HG03565 (cell line): ENCODE measurements at regions not wholly inside any gene's neighbourhood (a gene's known extent, or its start where the extent isn't known, plus 50 kb on each side); places are given as distances from the start of the nearest gene placed in this dataset.
"Not testable (repeated sequence)": the region's sequence is repeated elsewhere in the genome, so short reads cannot be mapped to it uniquely, and the experiment has no call there.

Source experiments
- ATAC-seq: cut with Tn5 transposase; IDR thresholded peaks from one replicate; pipeline ENCODE4 v1.9.1; 2021; ENCODE audit warnings: mild to moderate bottlenecking, moderate library complexity; ENCODE audit not compliant: unreplicated experiment

DNA sequence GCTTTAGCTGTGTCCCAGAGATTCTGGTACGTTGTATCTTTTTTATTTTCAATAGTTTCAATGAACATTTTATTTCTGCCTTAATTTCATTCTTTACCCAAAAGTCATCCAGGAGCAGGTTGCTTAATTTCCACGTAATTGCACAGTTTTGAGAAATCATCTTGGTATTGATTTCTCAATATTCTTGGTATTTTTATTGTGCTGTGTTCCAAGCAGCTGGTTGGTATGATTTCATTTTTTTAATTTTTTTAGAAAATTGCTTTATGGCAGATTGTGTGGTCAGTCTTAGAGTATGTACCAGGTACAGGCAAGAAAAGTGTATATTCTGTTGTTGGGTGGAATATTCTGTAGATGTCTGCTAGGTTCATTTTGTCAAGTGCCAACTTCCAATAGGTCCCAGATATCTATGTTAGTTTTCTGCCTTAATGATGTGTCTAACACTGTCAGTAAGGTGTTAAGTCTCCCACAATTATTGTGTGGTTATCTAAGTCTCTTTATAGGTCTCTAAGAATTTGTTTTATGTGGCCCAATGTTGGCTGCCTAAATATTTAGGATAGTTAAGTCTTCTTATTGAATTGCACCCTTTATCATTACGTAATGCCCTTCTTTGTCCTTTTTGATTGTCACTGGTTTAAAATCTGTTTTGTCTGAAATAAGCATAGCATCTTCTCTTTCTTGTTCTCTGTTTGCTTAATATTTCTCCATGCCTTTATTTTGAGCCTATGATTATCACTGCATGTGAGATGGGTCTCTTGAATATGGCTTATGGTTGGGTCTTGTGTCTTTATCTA is 366.9 kb upstream of the IRAK1BP1 start:
- ATAC-seq = no peak

DNA sequence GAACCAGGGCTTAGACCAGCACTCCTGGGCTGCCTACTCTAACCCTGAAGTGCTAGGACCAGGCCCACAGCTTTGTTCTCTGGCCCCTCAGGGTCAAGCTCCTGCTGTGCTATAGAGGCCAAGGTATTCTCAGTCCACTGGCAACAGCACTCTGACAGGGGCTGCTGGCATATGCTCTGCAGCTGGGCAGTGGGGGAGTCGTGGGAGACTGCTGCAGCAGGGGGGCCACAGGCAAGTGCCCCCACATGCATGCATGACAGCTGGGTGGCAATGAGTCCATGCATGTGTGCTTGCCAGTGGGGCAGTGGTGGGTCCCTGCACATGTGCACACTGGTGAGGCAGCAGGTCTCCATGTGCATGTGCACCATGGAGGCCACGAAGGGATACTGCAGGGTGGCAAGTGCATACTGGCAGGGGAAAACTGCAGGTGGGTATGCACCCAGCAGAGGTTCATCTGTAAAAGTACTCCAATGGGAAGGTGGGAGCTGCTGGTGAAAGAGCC is 364.9 kb upstream of the IRAK1BP1 start:
- no peak for ATAC-seq

DNA sequence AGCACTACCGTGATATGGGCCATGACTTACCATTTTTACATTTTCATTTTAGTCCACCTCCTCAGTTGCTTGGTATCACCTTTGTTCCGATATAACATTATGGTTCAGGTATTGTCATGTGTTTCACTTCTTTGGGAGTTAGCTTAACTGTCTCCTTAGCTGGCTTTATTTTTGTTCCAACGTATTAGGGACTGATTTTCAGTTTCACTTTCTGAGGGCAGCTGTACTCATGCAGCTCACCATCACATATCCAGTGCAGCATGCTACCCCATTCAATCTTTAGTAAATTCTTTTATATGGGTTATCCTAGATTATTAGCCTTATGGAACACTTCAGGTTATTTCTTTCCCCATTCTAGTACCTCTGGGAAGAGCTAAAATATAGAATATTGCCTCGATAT is 362.2 kb upstream of the IRAK1BP1 start:
- no peak for ATAC-seq

DNA sequence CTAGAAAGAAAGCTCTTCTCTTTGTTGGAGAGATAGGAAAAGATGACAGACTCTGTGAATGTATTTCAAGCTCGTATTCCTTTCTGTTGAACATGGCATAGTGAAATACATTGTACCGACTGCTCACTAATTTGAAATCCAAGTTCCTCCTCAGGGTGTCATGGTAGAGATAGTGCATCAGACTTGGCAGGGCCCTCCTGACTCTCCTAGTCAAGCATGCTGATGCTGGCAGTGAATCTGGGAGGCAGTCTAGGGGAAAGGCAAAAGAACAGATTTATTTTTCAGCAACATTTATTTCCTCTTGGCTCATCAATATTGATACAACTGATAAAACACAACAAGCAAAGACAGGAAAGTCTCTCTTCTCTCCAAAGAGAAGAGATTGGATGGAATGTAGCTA is 356.3 kb upstream of the IRAK1BP1 start:
- ATAC-seq = no peak

DNA sequence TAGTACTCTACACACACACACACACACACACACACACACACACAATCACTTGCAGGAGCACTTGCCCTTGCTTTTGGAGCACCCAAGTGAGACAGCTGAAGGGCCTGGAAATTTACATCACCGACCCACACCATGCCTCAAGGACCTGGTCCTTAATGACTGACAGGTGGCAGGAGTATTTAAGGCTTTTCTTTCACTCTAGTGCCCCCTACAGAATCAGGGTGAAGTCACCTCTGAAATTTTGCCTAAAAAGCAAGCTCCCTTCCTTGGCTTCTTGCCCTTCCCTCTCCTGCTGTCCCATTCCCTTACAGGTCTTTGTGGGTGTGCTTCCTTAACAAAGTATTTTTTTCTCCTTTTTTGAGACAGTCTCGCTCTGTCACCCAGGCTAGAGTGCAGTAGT is 353.5 kb upstream of the IRAK1BP1 start:
- ATAC-seq = no peak

DNA sequence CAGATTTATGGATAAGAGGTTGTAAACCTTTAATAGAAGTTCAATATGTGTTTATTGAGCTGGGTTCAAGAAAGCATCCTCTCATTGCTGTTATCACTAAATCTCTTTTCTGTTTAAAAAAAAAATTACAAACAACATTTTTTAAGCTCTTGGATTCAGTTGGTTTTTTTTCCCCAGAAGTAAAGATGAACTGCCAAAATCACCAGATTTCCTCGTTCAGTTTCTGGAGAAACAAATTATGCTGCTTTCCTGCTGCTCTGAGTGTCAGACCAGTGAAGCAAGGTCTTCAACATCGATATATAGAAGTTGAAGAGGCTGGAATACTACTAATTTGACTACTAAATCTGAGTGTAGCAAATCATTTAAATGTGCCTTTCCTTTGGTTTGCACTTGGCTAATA is 352.1 kb upstream of the IRAK1BP1 start:
- ATAC-seq = no peak

DNA sequence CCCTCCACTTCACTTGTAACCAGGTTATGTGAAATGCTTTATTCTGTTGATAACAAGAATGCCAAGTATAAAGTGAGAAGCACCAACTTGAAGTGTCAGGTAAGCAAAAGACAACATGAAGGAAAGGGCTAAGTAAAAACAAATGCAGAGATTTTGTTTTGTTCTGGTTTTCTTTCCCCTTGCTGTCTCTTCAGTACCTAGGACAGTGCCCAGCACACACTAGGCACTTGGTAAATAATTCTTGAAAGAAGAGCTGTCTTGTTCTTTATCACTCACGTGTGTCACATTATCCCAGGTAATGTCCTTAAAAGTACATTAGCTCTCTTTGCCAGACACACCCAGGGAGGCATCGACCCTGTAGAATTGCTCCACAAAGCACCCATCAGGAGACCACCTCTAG is 350.0 kb upstream of the IRAK1BP1 start:
- ATAC-seq = no peak

DNA sequence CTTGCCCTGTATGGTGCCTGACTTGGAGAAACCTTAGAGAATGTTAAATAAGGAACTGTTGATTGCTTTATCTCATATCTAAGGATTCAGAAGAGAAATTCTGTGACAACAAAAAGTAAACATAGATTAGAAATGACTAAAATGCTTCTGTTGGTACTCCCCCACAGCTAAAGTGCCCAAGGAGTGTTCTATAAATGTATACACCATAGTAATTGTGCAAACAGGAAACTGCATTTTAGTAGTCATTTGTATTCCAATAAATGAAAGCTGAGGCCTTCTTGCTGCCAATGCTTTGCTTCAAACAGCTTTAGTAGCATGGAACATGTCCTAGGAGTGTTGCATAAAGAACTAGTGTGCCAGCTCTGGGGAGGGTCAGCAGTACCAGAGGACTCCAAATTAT is 343.7 kb upstream of the IRAK1BP1 start:
- ATAC-seq = no peak

DNA sequence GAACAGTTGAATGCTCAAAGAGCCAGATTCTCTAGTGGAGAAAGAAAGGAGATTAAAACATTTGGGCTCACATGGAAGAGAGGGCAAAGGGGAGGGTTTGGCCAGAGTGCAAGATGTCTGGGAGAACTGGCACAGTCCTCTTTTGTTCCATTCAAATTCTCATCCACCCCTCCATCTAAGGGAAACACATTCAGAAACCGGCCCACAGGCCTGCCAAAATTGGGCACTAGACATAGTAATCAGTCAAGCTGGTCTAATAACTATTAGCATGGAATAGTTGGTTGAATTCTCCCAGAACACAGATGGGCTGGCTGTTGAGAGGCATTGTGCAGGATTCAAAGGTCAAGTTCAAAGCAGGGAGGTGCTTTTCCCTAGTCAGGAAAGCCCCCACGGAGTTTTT is 341.4 kb upstream of the IRAK1BP1 start:
- no peak for ATAC-seq

DNA sequence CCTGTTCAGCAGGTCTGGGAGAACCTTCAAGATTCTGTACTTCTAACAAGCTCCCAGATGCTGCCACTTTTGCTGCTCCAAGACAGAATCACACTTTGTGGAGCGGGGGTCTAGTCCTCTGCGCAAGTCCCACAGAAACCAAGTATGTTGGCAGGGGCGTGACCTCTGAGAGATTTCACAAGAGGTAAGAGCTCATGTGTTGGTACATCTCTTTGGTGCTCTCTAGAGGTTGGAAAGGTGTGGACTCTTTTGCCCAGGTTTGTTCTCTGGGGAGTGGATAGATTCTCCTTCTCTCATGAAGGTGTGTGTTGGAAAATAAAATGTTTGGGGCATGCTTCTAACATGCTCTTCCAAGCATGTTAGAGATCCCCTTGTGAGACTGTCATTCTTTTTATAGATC is 340.9 kb upstream of the IRAK1BP1 start:
- no peak for ATAC-seq

DNA sequence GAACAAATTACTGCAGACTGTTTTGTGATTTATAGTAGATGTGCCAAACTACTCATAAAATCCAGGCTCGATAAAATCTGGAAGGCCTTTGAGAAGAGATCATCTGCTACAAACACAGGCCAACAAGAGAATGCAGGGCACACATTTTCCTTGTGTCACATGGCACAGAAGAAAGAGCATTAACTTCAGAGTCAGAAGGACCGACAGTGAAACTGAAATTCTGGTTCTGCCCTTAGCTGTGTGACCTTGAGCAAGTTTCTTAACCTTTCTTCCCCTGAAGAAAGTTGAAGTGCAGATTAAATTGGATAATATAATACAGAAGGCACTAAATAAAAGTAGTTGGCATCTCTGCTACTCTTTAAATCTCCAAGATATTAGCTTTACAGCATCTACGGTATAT is 338.4 kb upstream of the IRAK1BP1 start:
- no peak for ATAC-seq

DNA sequence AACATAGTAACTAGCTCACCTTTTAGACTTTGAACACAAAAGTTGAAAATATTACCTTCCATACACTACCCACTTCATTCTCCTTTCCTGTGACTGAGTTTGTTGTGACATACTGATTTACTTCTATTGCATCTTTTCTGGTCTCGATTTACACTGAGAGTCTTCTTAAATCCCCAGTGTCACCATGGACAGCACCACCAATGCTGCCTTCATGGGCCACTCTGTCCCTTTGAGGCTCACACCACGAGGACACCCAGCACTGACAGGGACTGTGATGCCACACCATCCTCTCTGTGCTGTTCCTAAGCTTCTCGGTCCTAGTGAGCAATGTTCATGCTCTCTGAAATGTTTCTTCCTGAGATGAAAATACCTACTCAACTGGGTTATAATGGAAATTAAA is 337.1 kb upstream of the IRAK1BP1 start:
- no peak for ATAC-seq

DNA sequence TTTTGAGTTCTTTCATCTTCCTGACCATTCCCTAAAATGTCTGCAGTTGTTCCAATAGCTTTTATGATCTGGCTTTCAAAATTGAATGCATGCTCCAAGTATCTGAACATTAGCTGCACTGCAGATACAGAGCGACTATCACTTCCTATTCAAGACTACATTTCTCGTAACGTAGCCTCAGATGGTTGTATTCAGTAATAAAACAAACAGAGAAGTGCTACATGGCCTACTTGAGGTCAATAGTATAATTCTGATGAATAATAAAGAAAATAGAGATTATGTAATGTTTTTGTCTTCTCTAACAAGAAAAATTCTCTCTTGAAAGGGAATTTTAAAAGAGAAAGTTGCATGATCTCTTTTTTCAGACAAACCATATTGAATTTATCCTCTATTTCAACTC is 333.9 kb upstream of the IRAK1BP1 start:
- ATAC-seq = no peak

DNA sequence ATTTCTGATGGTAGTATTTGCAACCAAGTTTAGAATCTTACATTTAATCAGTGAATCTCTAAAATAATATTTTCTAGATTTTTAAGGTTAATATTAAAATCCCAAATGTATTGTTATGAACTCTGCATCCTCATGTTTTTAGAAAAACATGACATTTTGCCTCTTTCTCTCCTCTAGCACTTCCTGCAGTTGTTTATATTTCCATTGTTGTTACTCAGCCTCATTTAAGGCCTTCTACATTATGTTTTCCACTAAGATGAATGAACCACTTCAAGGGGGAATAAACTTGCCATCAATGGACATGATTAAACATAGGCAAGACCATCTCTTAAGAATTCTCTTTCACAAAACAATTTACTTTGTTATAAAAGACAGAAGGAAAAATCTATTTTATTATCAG is 333.5 kb upstream of the IRAK1BP1 start:
- ATAC-seq = no peak

DNA sequence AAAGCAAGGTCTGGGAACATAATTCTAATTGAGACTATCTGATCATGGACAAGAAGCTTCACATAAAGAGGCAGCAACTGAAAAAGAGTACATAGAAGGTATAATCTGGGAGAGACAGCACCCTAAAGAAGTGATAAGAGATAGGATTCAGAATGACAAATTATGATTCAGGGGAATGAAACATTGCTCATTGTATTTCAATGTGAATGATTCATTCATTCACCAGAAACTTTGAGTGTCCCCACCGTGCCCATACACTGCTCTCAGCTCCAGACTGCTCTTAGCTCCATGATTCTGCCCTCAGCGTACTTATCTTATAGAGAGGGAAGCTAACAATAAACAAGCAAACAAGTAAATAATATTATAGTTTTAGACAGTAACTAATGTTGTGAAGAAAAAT is 329.3 kb upstream of the IRAK1BP1 start:
- no peak for ATAC-seq

DNA sequence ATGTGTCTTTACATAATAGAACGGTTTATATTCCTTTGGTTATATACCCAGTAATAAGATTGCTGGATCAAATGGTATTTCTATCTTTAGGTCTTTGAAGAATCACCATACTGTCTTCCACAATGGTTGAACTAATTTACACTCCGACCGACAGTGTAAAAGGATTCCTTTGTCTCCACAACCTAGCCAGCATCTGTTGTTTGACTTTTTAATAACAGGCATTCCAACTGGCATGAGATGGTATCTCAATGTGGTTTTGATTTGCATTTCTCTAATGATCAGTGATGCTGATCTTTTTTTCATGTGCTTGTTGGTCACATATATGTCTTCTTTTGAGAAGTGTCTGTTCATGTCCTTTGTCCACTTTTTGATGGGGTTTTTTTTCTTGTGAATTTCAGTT is 319.7 kb upstream of the IRAK1BP1 start:
- ATAC-seq = not testable (repeated sequence)

DNA sequence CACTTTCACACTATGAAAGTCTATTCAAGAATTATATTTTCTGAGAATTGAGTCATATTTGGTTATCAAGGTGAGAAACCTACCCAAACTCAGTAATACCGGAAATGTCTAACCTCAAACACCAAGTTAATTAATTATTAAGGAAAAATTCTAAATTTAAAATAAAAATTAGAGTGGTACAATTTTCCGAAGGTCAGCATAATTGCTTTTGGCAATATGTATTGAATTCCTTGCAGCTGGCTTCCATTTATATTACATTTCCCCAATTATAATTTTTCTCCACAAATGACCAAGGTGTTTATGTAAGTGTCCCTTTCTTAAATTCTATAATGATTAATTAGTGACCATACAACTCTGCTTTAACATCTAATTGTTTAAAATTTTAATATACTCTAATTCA is 316.0 kb upstream of the IRAK1BP1 start:
- no peak for ATAC-seq

DNA sequence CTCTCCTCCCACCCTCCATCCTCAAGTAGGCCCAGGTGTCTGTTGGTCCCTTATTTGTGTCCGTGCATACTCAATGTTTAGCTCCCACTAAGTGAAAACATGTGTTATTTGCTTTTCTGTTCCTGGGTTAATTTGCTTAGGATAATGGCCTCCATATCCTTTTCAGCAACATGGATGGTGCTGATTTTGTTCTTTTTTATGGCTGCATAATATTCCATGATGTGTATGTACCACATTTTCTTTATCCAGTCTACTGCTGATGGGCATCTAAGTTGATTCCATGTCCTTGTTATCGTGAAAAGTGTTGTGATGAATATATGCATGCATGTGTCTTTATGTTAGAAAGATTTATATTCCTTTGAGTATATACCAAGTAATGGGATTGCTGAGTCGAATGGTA is 314.9 kb upstream of the IRAK1BP1 start:
- no peak for ATAC-seq

DNA sequence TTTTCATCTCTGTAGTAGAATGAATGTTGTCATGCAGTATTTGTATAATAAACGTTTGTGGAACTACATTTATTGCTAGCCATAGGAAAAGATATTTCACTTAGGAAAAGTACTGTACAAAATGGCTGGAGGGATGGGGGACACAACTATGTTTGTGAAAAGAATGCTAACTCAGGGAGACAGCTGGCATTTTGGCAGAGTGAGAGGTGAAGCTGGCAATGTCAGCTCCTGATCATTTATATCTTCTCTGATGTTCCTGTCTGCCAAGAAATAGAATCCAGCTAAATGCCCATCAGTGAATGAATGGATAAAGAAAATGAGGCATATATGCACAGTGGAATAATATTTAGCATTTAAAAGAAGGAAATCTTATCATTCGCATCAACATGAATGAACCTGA is 313.0 kb upstream of the IRAK1BP1 start:
- no peak for ATAC-seq

DNA sequence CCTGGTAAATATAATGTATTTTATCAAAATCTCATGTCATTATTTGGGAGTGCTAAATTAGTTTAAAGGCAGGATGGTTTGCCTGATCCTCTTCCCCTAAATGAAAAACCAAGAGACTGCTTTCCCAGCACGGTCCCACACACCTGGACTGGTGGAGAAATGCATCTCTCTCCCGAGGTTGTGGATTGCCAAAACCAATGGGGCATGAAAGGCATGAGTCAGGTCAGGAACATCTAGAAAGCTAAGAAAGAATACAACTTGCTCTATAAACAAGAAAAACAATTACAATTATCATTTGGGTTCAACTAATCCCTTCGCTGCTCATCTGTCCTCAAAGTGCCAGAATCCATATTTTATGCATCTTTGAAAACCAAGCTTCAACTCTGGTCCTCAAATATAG is 308.3 kb upstream of the IRAK1BP1 start:
- no peak for ATAC-seq

DNA sequence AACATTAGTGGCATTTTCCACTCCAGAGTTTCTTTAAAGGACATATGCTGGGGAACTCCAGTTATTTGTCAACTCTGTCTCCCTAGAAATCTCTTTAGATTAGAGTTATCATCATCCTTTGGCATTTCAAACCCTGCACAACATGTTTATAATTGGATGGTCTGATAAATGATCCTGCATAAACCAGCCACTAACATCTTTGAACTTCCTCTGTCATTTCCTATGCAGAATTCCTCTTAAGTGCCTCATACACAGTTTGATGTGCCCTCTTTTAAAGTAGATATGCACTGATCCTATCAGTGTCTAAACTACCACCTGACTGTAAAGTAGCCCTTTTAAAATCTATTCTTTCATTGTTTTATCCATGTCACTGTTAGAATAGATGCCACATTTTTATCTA is 306.3 kb upstream of the IRAK1BP1 start:
- no peak for ATAC-seq

DNA sequence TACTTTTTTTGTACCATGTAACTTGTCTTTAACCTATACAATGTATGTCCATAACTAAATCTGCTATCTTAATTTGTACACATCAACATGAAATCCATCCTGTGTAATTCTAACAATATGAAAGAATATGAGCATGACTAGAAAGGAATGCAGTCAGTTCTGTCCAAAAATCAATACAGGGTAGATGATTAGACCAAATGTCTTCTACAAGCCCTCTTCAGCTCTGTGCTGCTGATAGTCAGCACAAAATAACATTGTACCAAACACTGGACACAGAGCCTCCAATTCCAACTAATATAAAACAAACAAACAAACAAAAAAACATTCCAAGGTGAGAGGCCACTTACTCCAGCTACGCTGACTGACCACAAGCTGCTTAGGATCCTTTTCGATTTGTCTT is 301.4 kb upstream of the IRAK1BP1 start:
- no peak for ATAC-seq

DNA sequence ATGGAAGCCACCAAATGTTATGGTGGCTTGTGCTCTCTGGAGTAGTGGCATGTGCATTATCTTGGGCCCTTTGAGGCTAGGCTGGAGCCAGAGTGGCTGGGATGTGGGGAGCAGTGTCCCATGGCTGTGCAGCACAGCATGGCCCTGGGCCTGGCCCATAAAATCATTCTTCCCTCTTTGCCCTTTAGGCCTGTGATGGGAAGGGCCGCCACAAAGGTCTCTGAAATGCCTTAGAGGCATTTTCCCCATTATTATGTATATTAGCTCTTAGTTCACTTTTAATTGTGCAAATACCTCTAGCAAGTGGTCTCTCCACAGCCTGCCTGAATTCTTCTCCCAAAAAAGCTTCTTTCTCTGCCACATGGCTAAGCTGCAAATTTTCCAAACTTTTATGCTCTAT is 297.3 kb upstream of the IRAK1BP1 start:
- no peak for ATAC-seq
